Caco-2 (cell line): ENCODE measurements at regions not wholly inside any gene's neighbourhood (a gene's known extent, or its start where the extent isn't known, plus 50 kb on each side); places are given as distances from the start of the nearest gene placed in this dataset.

ENCODE experiments used
- BruUV-seq: library from RNA; stranded (reverse); fragments of 400-500 nt; replicated peaks from 2 replicates; lab custom pipeline; 2021; lab: Mats Ljungman, UMichigan
- CTCF ChIA-PET: fragments of 300-600 bp; sonication (Branson Sonifier 250); formaldehyde crosslinking; loops from one replicate; lab custom pipeline; 2022; ENCODE audit warnings: antibody characterized with exemption; lab: Charles Lee
- POLR2A ChIA-PET: fragments of 300-600 bp; sonication (Branson Sonifier 250); formaldehyde crosslinking; loops from one replicate; lab custom pipeline; 2022; ENCODE audit warnings: antibody characterized with exemption; lab: Charles Lee
- DNase-seq, 2 experiments: peaks; one replicate each; pipeline versions ENCODE4 v3.0.0 to v3.0.0-alpha.2; 2020 to 2022
- H3K27me3 ChIP-seq: replicated peaks from 2 replicates; pipeline ENCODE4 v1.6.0; 2011; ENCODE audit warnings: low read length; ENCODE audit not compliant: control insufficient read depth, insufficient read depth
- H3K36me3 ChIP-seq: 2 replicates; pipeline ENCODE4 v1.5.1; 2011; ENCODE audit warnings: low read length; ENCODE audit not compliant: control insufficient read depth, insufficient read depth
- H3K4me1 ChIP-seq: fragments of 250-450 bp; sonication (Bioruptor Pico); 2 replicates; pipeline ENCODE4 v1.5.1; 2020; ENCODE audit warnings: mild to moderate bottlenecking
- H3K4me3 ChIP-seq: 2 replicates; pipeline ENCODE4 v1.5.1; 2011; ENCODE audit warnings: low read depth, mild to moderate bottlenecking, control low read depth, low read length
- H3K9me3 ChIP-seq: fragments of 250-450 bp; sonication (Bioruptor Pico); 2 replicates; pipeline ENCODE4 v1.5.1; 2020; ENCODE audit warnings: mild to moderate bottlenecking, moderate library complexity
- H3K27ac Mint-ChIP-seq: one replicate; pipeline ENCODE4 v1.8.0; 2022; ENCODE audit warnings: mixed read lengths; ENCODE audit not compliant: unreplicated experiment
- H3K27me3 Mint-ChIP-seq: one replicate; pipeline ENCODE4 v1.8.0; 2022; ENCODE audit warnings: mixed read lengths; ENCODE audit not compliant: insufficient read depth, unreplicated experiment
- H3K36me3 Mint-ChIP-seq: one replicate; pipeline ENCODE4 v1.8.0; 2022; ENCODE audit warnings: mild to moderate bottlenecking, mixed read lengths; ENCODE audit not compliant: insufficient read depth, unreplicated experiment
- H3K4me1 Mint-ChIP-seq: one replicate; pipeline ENCODE4 v1.8.0; 2022; ENCODE audit warnings: low read depth, mixed read lengths; ENCODE audit not compliant: unreplicated experiment
- H3K4me3 Mint-ChIP-seq: one replicate; pipeline ENCODE4 v1.8.0; 2022; ENCODE audit warnings: mild to moderate bottlenecking, moderate library complexity, mixed read lengths; ENCODE audit not compliant: unreplicated experiment
- H3K9me3 Mint-ChIP-seq: one replicate; pipeline ENCODE4 v1.8.0; 2022; ENCODE audit warnings: mixed read lengths; ENCODE audit not compliant: unreplicated experiment
- CTCF ChIP-seq, 2 experiments: fragments of 200-600 bp in 1 of 2; IDR thresholded peaks; 1 replicate in 1 of 2; 2 replicates in 1 of 2; pipeline versions ENCODE4 v1.5.1 to v1.8.0; 2011 to 2022; ENCODE audit warnings: antibody characterized with exemption in 1 of 2, control low read depth in 1 of 2, inconsistent platforms in 1 of 2, low read depth in 1 of 2, low read length in 1 of 2, mild to moderate bottlenecking in 1 of 2, moderate library complexity in 1 of 2; ENCODE audit not compliant: insufficient read depth in 1 of 2, severe bottlenecking in 1 of 2, unreplicated experiment in 1 of 2
- intact Hi-C: fragments of 100-400 bp; cut with micrococcal nuclease; formaldehyde crosslinking; loops from one replicate; pipeline ENCODE4 v1.10.0; 2022; ENCODE audit not compliant: unreplicated experiment

- intact Hi-C loops, result no loop called here
- BruUV-seq, result no TSS peak
- Histone ChIP-seq H3K4me1 (peaks cover 4% of the 10 kb centered on the region; the same call in 1 of the 2 replicates), H3K36me3 (no peaks in the 10 kb centered on the region), H3K4me3 (no peak overlapping the region), H3K27me3 (no peaks in the 10 kb centered on the region), H3K9me3 (peaks cover 6% of the 10 kb centered on the region)
- POLR2A ChIA-PET, result no interaction called here
- Mint-ChIP-seq H3K9me3 (peaks cover 26% of the 10 kb centered on the region), H3K36me3 (no peaks in the 10 kb centered on the region), H3K4me3 (no peak overlapping the region), H3K27me3 (peaks cover 3% of the 10 kb centered on the region), H3K27ac (no peak overlapping the region), H3K4me1 (no peaks in the 10 kb centered on the region)
- no peak for DNase-seq
- TF ChIP-seq CTCF (IDR thresholded peaks at IDR 0.05; ENCODE audit: insufficient read depth in 1 of 2, low read depth in 1 of 2, low read length in 1 of 2, severe bottlenecking in 1 of 2, unreplicated experiment in 1 of 2), result no peak
- CTCF ChIA-PET, result no interaction called here
Observed at GRCh38 chr12:38141239-38141638, 175.3 kb upstream of the ALG10B start.

GRCh38 chr12:38141861-38142260 is 174.7 kb upstream of the ALG10B start:
- H3K27ac Mint-ChIP-seq, result no peak overlapping the region
- TF ChIP-seq CTCF (IDR thresholded peaks at IDR 0.05; ENCODE audit: insufficient read depth in 1 of 2, low read depth in 1 of 2, low read length in 1 of 2, severe bottlenecking in 1 of 2, unreplicated experiment in 1 of 2), result no peak
- H3K9me3 Mint-ChIP-seq, result peaks cover 29% of the 10 kb centered on the region
- ChIA-PET POLR2A (no interaction called here), CTCF (no interaction called here)
- intact Hi-C loops, result no loop called here
- Histone ChIP-seq H3K4me1 (peaks cover 4% of the 10 kb centered on the region; the same call in 1 of the 2 replicates), H3K36me3 (no peaks in the 10 kb centered on the region), H3K9me3 (peaks cover 12% of the 10 kb centered on the region), H3K4me3 (no peak overlapping the region), H3K27me3 (no peaks in the 10 kb centered on the region)
- BruUV-seq, result no TSS peak
- H3K27me3 Mint-ChIP-seq, result peaks cover 3% of the 10 kb centered on the region
- no peaks in the 10 kb centered on the region for H3K36me3 Mint-ChIP-seq
- DNase-seq, result no peak
- H3K4me1 Mint-ChIP-seq, result no peaks in the 10 kb centered on the region
- H3K4me3 Mint-ChIP-seq, result no peak overlapping the region

- no TSS peak for BruUV-seq
- peaks cover 19% of the 10 kb centered on the region for H3K9me3 ChIP-seq
- Mint-ChIP-seq H3K4me1 (no peaks in the 10 kb centered on the region), H3K27ac (no peak overlapping the region), H3K9me3 (peaks cover 40% of the 10 kb centered on the region), H3K4me3 (no peak overlapping the region), H3K27me3 (peaks cover 3% of the 10 kb centered on the region), H3K36me3 (no peaks in the 10 kb centered on the region)
- H3K27me3 ChIP-seq, result no peaks in the 10 kb centered on the region
- ChIA-PET POLR2A (no interaction called here), CTCF (no interaction called here)
- intact Hi-C loops, result no loop called here
- peaks cover 4% of the 10 kb centered on the region; the same call in 1 of the 2 replicates for H3K4me1 ChIP-seq
- no peaks in the 10 kb centered on the region for H3K36me3 ChIP-seq
- no peak overlapping the region for H3K4me3 ChIP-seq
- DNase-seq, result no peak
- TF ChIP-seq CTCF (IDR thresholded peaks at IDR 0.05; ENCODE audit: insufficient read depth in 1 of 2, low read depth in 1 of 2, low read length in 1 of 2, severe bottlenecking in 1 of 2, unreplicated experiment in 1 of 2), result no peak
Observed at GRCh38 chr12:38142974-38143373, 173.6 kb upstream of the ALG10B start.
